Esophagus squamous epithelium (tissue), 5 donors: ENCODE measurements at regions not wholly inside any gene's neighbourhood (a gene's known extent, or its start where the extent isn't known, plus 50 kb on each side); places are given as distances from the start of the nearest gene placed in this dataset.

ENCODE experiments used
- DNase-seq: peaks from one replicate; lab custom pipeline; 2025; lab: John Stamatoyannopoulos, UW
- H3K27ac ChIP-seq, 4 donors: fragments of 200-600 bp; sonication (generic); one replicate each; pipeline ENCODE4 v1.5.1; 2016 to 2019; ENCODE audit warnings: mild to moderate bottlenecking in 1 of 4
- H3K27me3 ChIP-seq, 4 donors: fragments of 200-600 bp; sonication (generic); 1 replicate in 3 of 4; 2 replicates in 1 of 4; pipeline versions ENCODE4 v1.5.1 to v1.6.0; 2017 to 2021; ENCODE audit warnings: antibody characterized with exemption in 1 of 4
- H3K36me3 ChIP-seq, 3 donors: fragments of 200-600 bp; sonication (generic); one replicate each; pipeline ENCODE4 v1.5.1; 2016 to 2019
- H3K4me1 ChIP-seq, 3 donors: fragments of 200-600 bp; sonication (generic); one replicate each; pipeline ENCODE4 v1.5.1; 2017 to 2019
- H3K4me3 ChIP-seq, 4 donors: fragments of 200-600 bp; sonication (generic); 1 replicate in 3 of 4; 2 replicates in 1 of 4; pipeline ENCODE4 v1.5.1; 2016 to 2019; ENCODE audit warnings: mild to moderate bottlenecking in 2 of 4, moderate library complexity in 1 of 4
- H3K9me3 ChIP-seq, 3 donors: fragments of 200-600 bp; sonication (generic); one replicate each; pipeline ENCODE4 v1.5.1; 2016 to 2019
- CTCF ChIP-seq, 6 experiments: fragments of 450-650 bp in 4 of 6; fragments of 200-600 bp in 2 of 6; sonication (generic) in 2 of 6; IDR thresholded peaks; one replicate each; pipeline ENCODE4 v1.5.1; 2016 to 2019; ENCODE audit warnings: antibody characterized with exemption in 6 of 6, mild to moderate bottlenecking in 4 of 6, moderate library complexity in 4 of 6
- POLR2A ChIP-seq, 4 donors: fragments of 450-650 bp; IDR thresholded peaks; one replicate each; pipeline ENCODE4 v1.6.1; 2017; ENCODE audit warnings: antibody characterized with exemption in 4 of 4, mild to moderate bottlenecking in 4 of 4, moderate library complexity in 3 of 4
- whole genome bisulfite sequencing, 2 donors: methylation state at CpG; one replicate each; pipeline ENCODE4 v1.1.5; 2018; 5-methylcytosine and 5-hydroxymethylcytosine counted together
- intact Hi-C: fragments of 100-400 bp; cut with DNase I; formaldehyde crosslinking; loops from one replicate; pipeline ENCODE4 v1.15.0; 2022
- donor health status: DM: yes; HTN: yes; CAD: no.

GRCh38 chr7:20862554-20862953, 75.9 kb upstream of the SP8 start:
- Histone ChIP-seq H3K9me3 (no peaks in the 10 kb centered on the region), H3K36me3 (no peaks in the 10 kb centered on the region), H3K27ac (no peak overlapping the region), H3K27me3 (no peaks in the 10 kb centered on the region), H3K4me1 (no peaks in the 10 kb centered on the region), H3K4me3 (no peak overlapping the region)
- DNase-seq: no peak
- TF ChIP-seq POLR2A (IDR thresholded peaks at IDR 0.05) (no peak), CTCF (IDR thresholded peaks at IDR 0.05) (no peak)
- 70 to 72% methylated on average over 4 of the region's 4 CpGs for WGBS, 2 donors
- intact Hi-C loops: no loop called here

- no peak for TF ChIP-seq POLR2A (IDR thresholded peaks at IDR 0.05)
- no peak for TF ChIP-seq CTCF (IDR thresholded peaks at IDR 0.05)
- H3K4me1 ChIP-seq: no peaks in the 10 kb centered on the region
- H3K9me3 ChIP-seq: no peaks in the 10 kb centered on the region
- no peak overlapping the region for H3K27ac ChIP-seq
- intact Hi-C loops: no loop called here
- DNase-seq: no peak
- H3K27me3 ChIP-seq: no peaks in the 10 kb centered on the region
- H3K4me3 ChIP-seq: no peak overlapping the region
- WGBS, 2 donors: 83 to 86% methylated on average over 3 of the region's 3 CpGs
- no peaks in the 10 kb centered on the region for H3K36me3 ChIP-seq
Observed at GRCh38 chr7:20864221-20864620, 77.5 kb upstream of the SP8 start.

GRCh38 chr7:20865684-20866083, 79.0 kb upstream of the SP8 start:
- no peaks in the 10 kb centered on the region for H3K4me1 ChIP-seq
- TF ChIP-seq POLR2A (IDR thresholded peaks at IDR 0.05): no peak
- TF ChIP-seq CTCF (IDR thresholded peaks at IDR 0.05): no peak
- intact Hi-C loops: no loop called here
- H3K4me3 ChIP-seq: no peak overlapping the region
- no peak for DNase-seq
- H3K36me3 ChIP-seq: no peaks in the 10 kb centered on the region
- H3K9me3 ChIP-seq: no peaks in the 10 kb centered on the region
- WGBS, 2 donors: 70 to 71% methylated on average over 3 to 6 of the region's 6 CpGs
- H3K27me3 ChIP-seq: no peaks in the 10 kb centered on the region
- H3K27ac ChIP-seq: no peak overlapping the region

- Histone ChIP-seq H3K27ac (no peak overlapping the region), H3K27me3 (no peaks in the 10 kb centered on the region), H3K4me1 (no peaks in the 10 kb centered on the region), H3K4me3 (no peak overlapping the region), H3K36me3 (no peaks in the 10 kb centered on the region), H3K9me3 (no peaks in the 10 kb centered on the region)
- no peak for DNase-seq
- TF ChIP-seq POLR2A (IDR thresholded peaks at IDR 0.05): no peak
- WGBS, 2 donors: 73 to 92% methylated on average over 2 of the region's 2 CpGs
- intact Hi-C loops: no loop called here
Observed at GRCh38 chr7:20870977-20871376, 84.3 kb upstream of the SP8 start.

- DNase-seq: no peak
- no peak overlapping the region for H3K27ac ChIP-seq
- no peaks in the 10 kb centered on the region for H3K27me3 ChIP-seq
- intact Hi-C loops: no loop called here
- no peaks in the 10 kb centered on the region for H3K9me3 ChIP-seq
- WGBS, 2 donors: 25 to 41% methylated on average over 1 of the region's 1 CpG
- TF ChIP-seq CTCF (IDR thresholded peaks at IDR 0.05) (no peak), POLR2A (IDR thresholded peaks at IDR 0.05) (no peak)
- no peaks in the 10 kb centered on the region for H3K36me3 ChIP-seq
- no peak overlapping the region for H3K4me3 ChIP-seq
- H3K4me1 ChIP-seq: no peaks in the 10 kb centered on the region
Observed at GRCh38 chr7:20892776-20893175, 106.1 kb upstream of the SP8 start.

- intact Hi-C loops: no loop called here
- Histone ChIP-seq H3K36me3 (no peaks in the 10 kb centered on the region), H3K9me3 (no peaks in the 10 kb centered on the region), H3K27ac (no peak overlapping the region), H3K4me1 (no peaks in the 10 kb centered on the region), H3K27me3 (no peaks in the 10 kb centered on the region), H3K4me3 (no peak overlapping the region)
- TF ChIP-seq CTCF (IDR thresholded peaks at IDR 0.05): no peak
- no peak for TF ChIP-seq POLR2A (IDR thresholded peaks at IDR 0.05)
- no peak for DNase-seq
Observed at GRCh38 chr7:20894806-20895205, 108.1 kb upstream of the SP8 start.
